A549 (cell line): ENCODE measurements at regions not wholly inside any gene's neighbourhood (a gene's known extent, or its start where the extent isn't known, plus 50 kb on each side); places are given as distances from the start of the nearest gene placed in this dataset.

Experiments
- CTCF ChIP-seq: fragments of >200 bp; sonication (Bioruptor Twin); formaldehyde crosslinking; IDR thresholded peaks from 3 replicates; pipeline ENCODE4 v1.5.1; 2016
- FOSB ChIP-seq: fragments of 250-450 bp; sonication (Bioruptor Pico); IDR thresholded peaks from 2 replicates; pipeline ENCODE4 v1.5.0; 2020; ENCODE audit warnings: mild to moderate bottlenecking, moderate library complexity
- MAX ChIP-seq: IDR thresholded peaks from 2 replicates; pipeline ENCODE4 v1.6.1; 2012
- MYC ChIP-seq: IDR thresholded peaks from 2 replicates; pipeline ENCODE4 v1.6.1; 2012; ENCODE audit warnings: mild to moderate bottlenecking, inconsistent platforms, low read length, improper control_type of control experiment, borderline replicate concordance
- NFE2L2 ChIP-seq: fragments of 150-350 bp; conservative IDR thresholded peaks from 2 replicates; pipeline ENCODE4 v1.6.1; 2014; ENCODE audit warnings: low read length
- POLR2A ChIP-seq: IDR thresholded peaks from 2 replicates; pipeline ENCODE4 v1.6.1; 2012; ENCODE audit warnings: mild to moderate bottlenecking, low read length
- POLR2AphosphoS2 ChIP-seq: conservative IDR thresholded peaks from 2 replicates; pipeline ENCODE4 v1.6.1; 2012; ENCODE audit warnings: low read length, improper control_type of control experiment, inconsistent platforms
- TP53 ChIP-seq: fragments of 250-450 bp; sonication (Bioruptor Pico); IDR thresholded peaks from 2 replicates; pipeline ENCODE4 v1.5.0; 2021; ENCODE audit warnings: mild to moderate bottlenecking, moderate library complexity

- TF ChIP-seq TP53 (CRISPR knock-in tag) (no peak), CTCF (no peak), FOSB (CRISPR knock-in tag) (no peak), MAX (no peak), MYC (no peak), POLR2AphosphoS2 (no peak), NFE2L2 (no peak), POLR2A (no peak)
Observed at GRCh38 chr4:72857787-72858186, 211.7 kb downstream of the COX18 start.
